Activated gamma-delta T cell treated with anti-CD3 and anti-CD28 coated beads, Interleukin-2, amount 50 U/mL, for 16 hours (primary cell): ENCODE measurements at regions not wholly inside any gene's neighbourhood (a gene's known extent, or its start where the extent isn't known, plus 50 kb on each side); places are given as distances from the start of the nearest gene placed in this dataset.
"Not testable (repeated sequence)": the region's sequence is repeated elsewhere in the genome, so short reads cannot be mapped to it uniquely, and the experiment has no call there.

Source experiments
- DNase-seq: peaks from one replicate; pipeline ENCODE4 v3.0.0-alpha.2; 2020; ENCODE audit warnings: low read depth

GRCh38 chr2:173547499-173547898 is 192.8 kb downstream of the CDCA7 start:
- no peak for DNase-seq

- no peak for DNase-seq
Observed at GRCh38 chr2:173550143-173550542, 195.5 kb downstream of the CDCA7 start.

DNA sequence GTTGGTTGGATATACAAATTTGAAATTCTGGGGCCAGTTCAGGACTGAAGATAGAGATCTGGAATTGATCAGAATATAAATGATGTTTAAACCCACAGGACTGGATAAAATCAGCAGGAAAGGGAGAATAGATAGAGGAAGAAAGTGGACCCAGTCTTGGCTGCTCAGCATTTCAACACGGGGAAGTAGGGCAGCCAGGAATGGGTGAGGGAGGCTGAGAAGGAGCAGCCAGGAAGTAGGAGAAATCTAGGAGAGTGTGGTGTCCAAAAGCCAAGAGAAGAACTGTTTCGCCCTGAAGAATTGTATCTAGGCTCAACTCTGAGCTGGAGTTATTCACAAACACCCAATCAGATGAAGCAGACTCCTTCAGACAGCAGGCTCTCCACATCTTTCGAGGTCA is 197.9 kb downstream of the CDCA7 start:
- DNase-seq = no peak

GRCh38 chr2:173553593-173553992 is 198.9 kb downstream of the CDCA7 start:
- DNase-seq = no peak

- no peak for DNase-seq
Observed at GRCh38 chr2:173555833-173556232, 201.2 kb downstream of the CDCA7 start.

DNA sequence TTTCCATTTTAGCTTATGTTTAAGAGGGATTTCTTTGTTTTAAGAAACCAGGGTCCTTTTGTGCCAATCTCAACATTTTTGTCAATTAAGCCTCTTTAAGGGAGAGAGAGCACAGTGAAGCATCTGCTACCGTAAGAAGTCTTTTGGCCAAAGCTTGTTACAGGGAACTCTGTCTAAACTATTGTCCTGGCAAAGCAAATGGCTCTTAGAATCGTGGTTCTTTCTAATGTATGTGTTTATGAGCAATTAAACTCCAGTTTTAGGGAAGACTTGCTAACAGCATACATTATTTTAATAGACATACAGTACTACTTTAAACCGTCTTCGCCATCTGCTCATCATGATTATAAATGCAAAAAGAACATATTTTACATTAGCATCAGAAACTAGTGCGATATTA is 202.1 kb downstream of the CDCA7 start:
- no peak for DNase-seq

DNA sequence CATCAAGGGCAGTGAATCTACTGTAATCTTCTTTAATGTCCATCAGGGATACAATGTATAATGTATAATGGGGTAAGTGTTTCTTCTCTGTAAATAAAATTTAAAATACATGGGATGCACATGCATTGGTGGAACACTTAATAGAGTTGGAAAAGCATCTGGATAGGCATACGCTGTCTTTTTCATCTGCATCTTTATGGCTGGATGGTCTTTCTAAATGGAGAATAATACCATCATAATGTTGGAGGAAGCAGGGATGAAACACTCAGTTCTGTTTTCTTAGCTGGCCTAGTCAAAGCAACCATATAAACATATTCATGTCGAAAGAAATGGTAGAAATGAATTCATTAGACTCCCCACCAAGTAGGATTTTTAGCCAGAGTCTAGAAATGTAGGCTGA is 202.8 kb downstream of the CDCA7 start:
- no peak for DNase-seq

- no peak for DNase-seq
Observed at GRCh38 chr2:173567493-173567892, 212.8 kb downstream of the CDCA7 start.

GRCh38 chr2:173568054-173568453 is 213.4 kb downstream of the CDCA7 start:
- no peak for DNase-seq

GRCh38 chr2:173571021-173571821 is 216.5 kb downstream of the CDCA7 start:
- DNase-seq = no peak

GRCh38 chr2:173571887-173572680 is 217.4 kb downstream of the CDCA7 start:
- DNase-seq = no peak

DNA sequence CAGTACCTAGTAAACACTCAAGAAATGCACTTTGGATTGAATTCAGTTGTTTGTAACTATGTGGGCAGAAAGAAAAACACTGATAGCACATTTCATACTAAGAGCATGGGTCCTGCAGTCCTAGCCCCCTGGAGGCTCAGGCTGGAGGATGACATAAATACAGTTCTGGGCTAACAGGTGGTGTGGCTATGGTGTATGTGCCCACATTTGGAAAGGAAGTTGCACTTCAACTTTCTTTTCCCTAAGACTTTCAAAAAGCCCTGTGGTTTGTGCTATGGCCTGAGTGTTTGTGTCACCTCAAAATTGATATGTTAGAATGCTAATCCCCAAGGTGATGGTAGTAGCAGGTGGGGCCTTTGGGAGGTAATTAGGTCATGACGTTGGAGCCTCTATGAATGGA is 218.2 kb downstream of the CDCA7 start:
- DNase-seq = no peak

- not testable (repeated sequence) for DNase-seq
Observed at GRCh38 chr2:173573782-173574181, 219.1 kb downstream of the CDCA7 start.

GRCh38 chr2:173574324-173575112 is 219.8 kb downstream of the CDCA7 start:
- no peak for DNase-seq

- DNase-seq = no peak
Observed at GRCh38 chr2:173578404-173579107, 223.9 kb downstream of the CDCA7 start.

DNA sequence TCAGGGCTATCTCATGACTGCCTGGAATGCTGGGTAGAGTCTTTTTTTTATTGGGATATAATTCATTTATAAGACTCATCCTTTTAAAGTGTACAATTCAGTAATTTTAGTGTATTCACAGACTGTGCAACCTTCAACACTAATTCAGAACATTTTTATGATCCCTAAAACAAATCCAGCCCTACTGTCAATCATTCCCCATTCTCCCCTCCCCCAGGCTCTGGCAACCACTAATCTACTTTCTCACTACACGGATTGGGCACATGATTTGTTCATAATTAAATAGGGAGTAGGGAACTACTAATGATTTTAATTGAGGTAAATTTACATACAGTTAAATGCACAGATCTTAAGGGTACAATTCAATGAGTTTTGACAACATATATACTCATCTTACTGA is 225.7 kb downstream of the CDCA7 start:
- DNase-seq = no peak

GRCh38 chr2:173580956-173581355 is 226.3 kb downstream of the CDCA7 start:
- no peak for DNase-seq

- no peak for DNase-seq
Observed at GRCh38 chr2:173583196-173583595, 228.5 kb downstream of the CDCA7 start.

- DNase-seq = no peak
Observed at GRCh38 chr2:173584000-173584399, 229.3 kb downstream of the CDCA7 start.

DNA sequence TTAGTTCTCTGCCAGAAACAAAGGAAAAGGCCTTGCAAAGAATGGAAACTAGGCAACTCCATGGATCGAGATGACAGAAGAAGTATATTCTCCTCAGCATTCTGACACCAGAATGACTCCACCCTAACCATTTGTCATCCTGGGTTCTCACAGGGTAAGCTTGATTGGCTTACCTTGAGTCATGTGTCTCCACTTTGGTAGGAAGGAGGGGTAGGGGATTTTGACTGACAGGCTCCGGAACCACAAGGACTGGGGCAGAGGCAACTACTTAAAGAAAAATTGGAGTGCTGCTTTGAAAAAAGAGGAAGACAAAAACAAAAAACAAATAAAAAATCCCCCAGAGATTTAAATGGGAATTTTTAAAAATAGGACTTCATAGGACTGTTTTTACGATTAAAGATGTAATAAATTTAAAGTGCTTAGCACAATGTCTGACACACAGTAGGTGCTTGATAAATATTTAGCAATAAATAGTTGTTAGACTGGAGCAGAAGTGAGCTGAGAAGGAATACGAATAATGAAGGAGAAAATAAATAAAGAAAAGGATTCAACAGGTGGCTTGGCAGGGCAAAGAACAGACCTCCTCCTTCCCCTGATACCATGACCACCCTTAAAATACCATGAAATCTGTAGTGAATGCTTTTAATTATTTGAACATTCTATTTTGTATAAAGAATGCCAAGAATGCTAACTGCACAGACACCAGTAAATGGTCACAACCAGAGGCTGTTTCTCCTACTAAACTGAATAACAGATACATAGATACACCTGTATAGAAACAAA is 230.2 kb downstream of the CDCA7 start:
- DNase-seq = no peak

DNA sequence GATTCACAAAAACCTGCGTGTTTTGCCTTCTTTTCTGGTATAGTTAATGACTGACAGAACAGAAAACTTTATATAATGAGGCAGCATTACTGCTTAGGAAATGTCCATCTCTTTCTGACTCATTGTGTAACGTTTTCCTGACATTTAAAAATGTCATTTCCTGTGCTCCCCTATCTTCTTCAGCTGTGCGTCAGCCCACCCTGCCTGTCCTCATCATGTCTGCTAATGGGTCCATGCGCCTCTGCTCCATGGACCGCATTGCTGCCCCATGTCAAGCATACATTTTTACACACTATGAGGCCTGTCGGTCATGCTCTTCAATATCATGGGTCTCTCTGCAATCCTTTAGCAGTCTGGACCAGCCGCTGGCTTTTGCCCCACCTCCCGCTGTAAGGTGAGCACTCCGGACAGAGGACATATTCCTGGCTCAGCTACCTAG is 234.3 kb downstream of the CDCA7 start:
- DNase-seq = no peak
